Stimulated activated CD8-positive, alpha-beta memory T cell treated with anti-CD3 and anti-CD28 coated beads, Interleukin-2, amount 100 ng/mL, for 48 hours (primary cell): ENCODE measurements at regions not wholly inside any gene's neighbourhood (a gene's known extent, or its start where the extent isn't known, plus 50 kb on each side); places are given as distances from the start of the nearest gene placed in this dataset.

Source experiments
- DNase-seq, 2 donors: peaks; one replicate each; pipeline ENCODE4 v3.0.0-alpha.2; 2020; ENCODE audit warnings: low read depth in 2 of 2

GRCh38 chr4:173845580-173845979 lies 315.6 kb upstream of the HAND2 start:
- DNase-seq: no peak

- DNase-seq: no peak
Measured at GRCh38 chr4:173839865-173840264, 309.8 kb upstream of the HAND2 start.

- DNase-seq: no peak
Measured at GRCh38 chr4:173837517-173837916, 307.5 kb upstream of the HAND2 start.

- DNase-seq: no peak
Measured at GRCh38 chr4:173835903-173836302, 305.9 kb upstream of the HAND2 start.

- no peak for DNase-seq
Measured at GRCh38 chr4:173834151-173834550, 304.1 kb upstream of the HAND2 start.

GRCh38 chr4:173829565-173829964 lies 299.5 kb upstream of the HAND2 start:
- no peak for DNase-seq

GRCh38 chr4:173827707-173828106 lies 297.7 kb upstream of the HAND2 start:
- DNase-seq: no peak

- DNase-seq: no peak
Measured at GRCh38 chr4:173821876-173822275, 291.8 kb upstream of the HAND2 start.

GRCh38 chr4:173821036-173821435 lies 291.0 kb upstream of the HAND2 start:
- DNase-seq: no peak

- DNase-seq: no peak
Measured at GRCh38 chr4:173807347-173807746, 277.3 kb upstream of the HAND2 start.

- DNase-seq: no peak
Measured at GRCh38 chr4:173805884-173806283, 275.9 kb upstream of the HAND2 start.

- DNase-seq: no peak
Measured at GRCh38 chr4:173802662-173803022, 272.6 kb upstream of the HAND2 start.

GRCh38 chr4:173801876-173802661 lies 272.0 kb upstream of the HAND2 start:
- DNase-seq: no peak

GRCh38 chr4:173801361-173801760 lies 271.3 kb upstream of the HAND2 start:
- no peak for DNase-seq

- DNase-seq: no peak
Measured at GRCh38 chr4:173797296-173797695, 267.3 kb upstream of the HAND2 start.

GRCh38 chr4:173794662-173795061 lies 264.6 kb upstream of the HAND2 start:
- no peak for DNase-seq

- DNase-seq: no peak
Measured at GRCh38 chr4:173793937-173794510, 264.0 kb upstream of the HAND2 start.

- no peak for DNase-seq
Measured at GRCh38 chr4:173782660-173783059, 252.6 kb upstream of the HAND2 start.

- no peak for DNase-seq
Measured at GRCh38 chr4:173777921-173778320, 247.9 kb upstream of the HAND2 start.

- no peak for DNase-seq
Measured at GRCh38 chr4:173777421-173777820, 247.4 kb upstream of the HAND2 start.

GRCh38 chr4:173769568-173769967 lies 239.5 kb upstream of the HAND2 start:
- DNase-seq: no peak

GRCh38 chr4:173767650-173768049 lies 237.6 kb upstream of the HAND2 start:
- DNase-seq: no peak

GRCh38 chr4:173766171-173766600 lies 236.2 kb upstream of the HAND2 start:
- no peak for DNase-seq

GRCh38 chr4:173765751-173766150 lies 235.7 kb upstream of the HAND2 start:
- DNase-seq: no peak
